ENCODE measurements at regions not wholly inside any gene's neighbourhood (a gene's known extent, or its start where the extent isn't known, plus 50 kb on each side); places are given as distances from the start of the nearest gene placed in this dataset.
"Not testable (repeated sequence)": the region's sequence is repeated elsewhere in the genome, so short reads cannot be mapped to it uniquely, and the experiment has no call there.

DNA sequence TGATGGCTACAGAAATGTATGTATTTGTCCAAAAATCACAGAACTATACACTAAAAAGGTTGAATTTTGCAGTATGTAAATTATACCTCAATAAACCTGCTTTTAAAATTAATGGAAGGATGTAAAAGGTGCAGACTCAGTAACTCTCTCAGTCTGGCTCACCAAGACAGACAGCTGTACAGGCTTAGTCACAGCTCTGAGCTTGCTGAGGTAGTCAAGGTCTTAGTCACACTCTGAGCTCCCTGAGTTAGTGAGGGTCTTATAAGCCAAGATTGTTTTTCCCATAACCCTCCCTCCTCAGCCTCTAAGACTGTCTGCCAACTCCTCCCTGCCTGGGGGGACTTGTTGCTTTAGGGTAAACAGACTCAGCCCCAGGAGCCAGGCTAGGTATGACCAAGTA, 59.3 kb upstream of the IZUMO1R start:
- no peaks in the 10 kb centered on the region for H3K9me3 ChIP-seq
- no peaks in the 10 kb centered on the region for H3K27me3 ChIP-seq
- no peak for TF ChIP-seq POLR2A (IDR thresholded peaks at IDR 0.05)
- TF ChIP-seq, protein P1, sequence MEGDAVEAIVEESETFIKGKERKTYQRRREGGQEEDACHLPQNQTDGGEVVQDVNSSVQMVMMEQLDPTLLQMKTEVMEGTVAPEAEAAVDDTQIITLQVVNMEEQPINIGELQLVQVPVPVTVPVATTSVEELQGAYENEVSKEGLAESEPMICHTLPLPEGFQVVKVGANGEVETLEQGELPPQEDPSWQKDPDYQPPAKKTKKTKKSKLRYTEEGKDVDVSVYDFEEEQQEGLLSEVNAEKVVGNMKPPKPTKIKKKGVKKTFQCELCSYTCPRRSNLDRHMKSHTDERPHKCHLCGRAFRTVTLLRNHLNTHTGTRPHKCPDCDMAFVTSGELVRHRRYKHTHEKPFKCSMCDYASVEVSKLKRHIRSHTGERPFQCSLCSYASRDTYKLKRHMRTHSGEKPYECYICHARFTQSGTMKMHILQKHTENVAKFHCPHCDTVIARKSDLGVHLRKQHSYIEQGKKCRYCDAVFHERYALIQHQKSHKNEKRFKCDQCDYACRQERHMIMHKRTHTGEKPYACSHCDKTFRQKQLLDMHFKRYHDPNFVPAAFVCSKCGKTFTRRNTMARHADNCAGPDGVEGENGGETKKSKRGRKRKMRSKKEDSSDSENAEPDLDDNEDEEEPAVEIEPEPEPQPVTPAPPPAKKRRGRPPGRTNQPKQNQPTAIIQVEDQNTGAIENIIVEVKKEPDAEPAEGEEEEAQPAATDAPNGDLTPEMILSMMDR (IDR thresholded peaks at IDR 0.05): no peak
- no peak overlapping the region for H3K4me3 ChIP-seq
- DNase-seq (no peak), ATAC-seq (no peak)
- intact Hi-C loops (cut with DNase I): no loop called here
- no peaks in the 10 kb centered on the region for H3K4me1 ChIP-seq
- no peak overlapping the region for H3K27ac ChIP-seq
- H3K36me3 ChIP-seq: no peaks in the 10 kb centered on the region

DNA sequence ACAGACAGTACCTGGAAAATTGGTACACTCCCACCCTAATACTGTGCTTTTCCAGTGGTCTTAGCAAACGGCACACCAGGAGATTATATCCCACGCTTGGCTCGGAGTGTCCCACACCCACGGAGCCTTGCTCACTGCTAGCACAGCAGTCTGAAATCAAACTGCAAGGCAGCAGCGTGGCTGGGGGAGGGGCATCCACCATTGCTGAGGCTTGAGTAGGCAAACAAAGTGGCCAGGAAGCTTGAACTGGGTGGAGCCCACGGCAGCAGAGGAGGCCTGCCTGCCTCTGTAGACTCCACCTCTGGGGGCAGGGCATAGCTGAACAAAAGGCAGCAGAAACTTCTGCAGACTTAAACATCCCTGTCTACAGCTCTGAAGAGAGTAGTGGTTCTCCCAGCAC, 56.1 kb upstream of the IZUMO1R start:
- H3K4me3 ChIP-seq; H3K36me3 ChIP-seq; H3K27me3 ChIP-seq; H3K4me1 ChIP-seq; H3K27ac ChIP-seq; intact Hi-C loops (cut with DNase I); ATAC-seq; H3K9me3 ChIP-seq; DNase-seq: not testable (repeated sequence)
- WGBS (ENCODE audit: insufficient coverage, low coverage, low lambda C conversion rate, missing lambda C conversion rate): 40% methylated on average over 1 of the region's 6 CpGs

DNA sequence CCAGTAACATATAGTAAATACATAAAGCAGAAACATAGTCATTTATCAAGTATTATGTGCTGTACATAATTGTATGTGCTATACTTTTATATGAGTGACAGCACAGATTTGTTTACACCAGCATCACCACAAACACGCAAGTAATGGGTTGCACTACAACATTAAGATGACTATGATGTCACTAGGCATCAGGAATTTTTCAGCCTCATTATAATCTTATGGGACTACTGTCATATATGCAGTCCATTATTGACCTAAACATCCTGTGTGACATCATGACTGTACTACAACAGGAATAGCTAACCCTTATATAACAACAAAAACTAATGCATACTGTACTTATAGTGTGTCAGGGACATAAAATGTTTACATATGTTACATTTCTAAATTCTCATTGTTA, 50.2 kb upstream of the IZUMO1R start:
- Histone ChIP-seq H3K9me3 (no peaks in the 10 kb centered on the region), H3K4me1 (no peaks in the 10 kb centered on the region), H3K4me3 (no peak overlapping the region), H3K27ac (no peak overlapping the region), H3K27me3 (no peaks in the 10 kb centered on the region), H3K36me3 (no peaks in the 10 kb centered on the region)
- intact Hi-C loops (cut with DNase I): no loop called here
- no peak for ATAC-seq
- TF ChIP-seq, protein P1 (IDR thresholded peaks at IDR 0.05): no peak
- no peak for TF ChIP-seq POLR2A (IDR thresholded peaks at IDR 0.05)
- 92% methylated on average over 1 of the region's 1 CpG for WGBS (ENCODE audit: insufficient coverage, low coverage, low lambda C conversion rate, missing lambda C conversion rate)
- no peak for DNase-seq

Measured in right lobe of liver (tissue), 6 donors.